Lower leg skin (tissue), 4 donors: ENCODE measurements at regions not wholly inside any gene's neighbourhood (a gene's known extent, or its start where the extent isn't known, plus 50 kb on each side); places are given as distances from the start of the nearest gene placed in this dataset.

Experiments used
- DNase-seq, 2 donors: peaks; one replicate each; pipeline ENCODE4 v3.0.0-alpha.2; 2019; ENCODE audit warnings: low spot score in 2 of 2
- H3K4me3 ChIP-seq: fragments of 200-600 bp; sonication (generic); 2 replicates; pipeline ENCODE4 v1.5.1; 2017; ENCODE audit warnings: mild to moderate bottlenecking, low read depth; ENCODE audit not compliant: poor library complexity, severe bottlenecking
- CTCF ChIP-seq, 3 donors: fragments of 450-650 bp; IDR thresholded peaks; one replicate each; pipeline ENCODE4 v1.5.1; 2016; ENCODE audit warnings: antibody characterized with exemption in 3 of 3, mild to moderate bottlenecking in 3 of 3, moderate library complexity in 2 of 3
- POLR2A ChIP-seq, 2 donors: fragments of 450-650 bp; IDR thresholded peaks; one replicate each; pipeline ENCODE4 v1.6.1; 2016 to 2017; ENCODE audit warnings: antibody characterized with exemption in 2 of 2, mild to moderate bottlenecking in 1 of 2, moderate library complexity in 1 of 2
- WGBS, 2 donors: methylation state at CpG; one replicate each; pipeline ENCODE4 v1.1.5; 2018; 5-methylcytosine and 5-hydroxymethylcytosine counted together
- intact Hi-C: fragments of 100-400 bp; cut with DNase I; formaldehyde crosslinking; loops from one replicate; pipeline ENCODE4 v1.15.0; 2023; ENCODE audit warnings: low total_unique reads

- no peak overlapping the region for H3K4me3 ChIP-seq
- TF ChIP-seq POLR2A (IDR thresholded peaks at IDR 0.05) (no peak), CTCF (IDR thresholded peaks at IDR 0.05) (no peak)
- DNase-seq, result peak in 1 of 2 donors; percentile 42
- intact Hi-C loops, result no loop called here
- WGBS, 2 donors, result 86 to 95% methylated on average over 5 of the region's 5 CpGs
Observed at GRCh38 chr3:194780706-194781105, 95.0 kb downstream of the FAM43A start.

GRCh38 chr3:194781617-194782016 lies 95.9 kb downstream of the FAM43A start:
- no peak for TF ChIP-seq CTCF (IDR thresholded peaks at IDR 0.05)
- TF ChIP-seq POLR2A (IDR thresholded peaks at IDR 0.05), result no peak
- no peak for DNase-seq
- H3K4me3 ChIP-seq, result no peak overlapping the region
- intact Hi-C loops, result no loop called here
- 84 to 97% methylated on average over 2 of the region's 2 CpGs for WGBS, 2 donors

- TF ChIP-seq POLR2A (IDR thresholded peaks at IDR 0.05) (no peak), CTCF (IDR thresholded peaks at IDR 0.05) (no peak)
- DNase-seq, result peak in 1 of 2 donors; percentile 67
- H3K4me3 ChIP-seq, result no peak overlapping the region
- WGBS, 2 donors, result 78 to 79% methylated on average over 13 of the region's 13 CpGs
- intact Hi-C loops, result no loop called here
Observed at GRCh38 chr3:194782698-194783404, 97.2 kb downstream of the FAM43A start.

- H3K4me3 ChIP-seq, result no peak overlapping the region
- TF ChIP-seq CTCF (IDR thresholded peaks at IDR 0.05), result no peak
- no peak for TF ChIP-seq POLR2A (IDR thresholded peaks at IDR 0.05)
- intact Hi-C loops, result no loop called here
- DNase-seq, result peak in 1 of 2 donors; percentile 78
- 85 to 97% methylated on average over 5 of the region's 5 CpGs for WGBS, 2 donors
Observed at GRCh38 chr3:194784361-194784760, 98.7 kb downstream of the FAM43A start.

GRCh38 chr3:194785315-194785714 lies 99.6 kb downstream of the FAM43A start:
- no peak overlapping the region for H3K4me3 ChIP-seq
- peak in 1 of 2 donors; percentile 70 for DNase-seq
- 28 to 39% methylated on average over 4 of the region's 4 CpGs for WGBS, 2 donors
- no peak for TF ChIP-seq POLR2A (IDR thresholded peaks at IDR 0.05)
- no peak for TF ChIP-seq CTCF (IDR thresholded peaks at IDR 0.05)
- intact Hi-C loops, result no loop called here

GRCh38 chr3:194787072-194787471 lies 101.4 kb downstream of the FAM43A start:
- DNase-seq, result peak in 1 of 2 donors; percentile 50

More at GRCh38 chr3:194787072-194787471, 101.4 kb downstream of the FAM43A start:
- TF ChIP-seq POLR2A (IDR thresholded peaks at IDR 0.05) (no peak), CTCF (IDR thresholded peaks at IDR 0.05) (no peak)
- 96 to 97% methylated on average over 2 of the region's 2 CpGs for WGBS, 2 donors
- intact Hi-C loops, result no loop called here
- H3K4me3 ChIP-seq, result no peak overlapping the region
